Cardiac muscle cell (in vitro differentiated cells and primary cell): ENCODE measurements at regions not wholly inside any gene's neighbourhood (a gene's known extent, or its start where the extent isn't known, plus 50 kb on each side); places are given as distances from the start of the nearest gene placed in this dataset.
"Not testable (repeated sequence)": the region's sequence is repeated elsewhere in the genome, so short reads cannot be mapped to it uniquely, and the experiment has no call there.

Experiments used
- DNase-seq, 2 donors: peaks; one replicate each; pipeline versions ENCODE4 v3.0.0 to v3.0.0-alpha.2; 2010 to 2017; ENCODE audit warnings: low read depth in 1 of 2, low spot score in 1 of 2
- H3K27ac ChIP-seq: fragments of 200-600 bp; sonication (generic); 2 replicates; pipeline ENCODE4 v1.5.1; 2016
- H3K27me3 ChIP-seq: fragments of 200-600 bp; sonication (generic); 2 replicates; pipeline ENCODE4 v1.6.0; 2016; ENCODE audit warnings: control low read depth
- H3K36me3 ChIP-seq: fragments of 200-600 bp; sonication (generic); 2 replicates; pipeline ENCODE4 v1.5.1; 2016; ENCODE audit warnings: control low read depth
- H3K4me1 ChIP-seq: fragments of 200-600 bp; sonication (generic); 2 replicates; pipeline ENCODE4 v1.8.1; 2017; ENCODE audit warnings: low read depth, mild to moderate bottlenecking, mixed run types
- H3K4me3 ChIP-seq: fragments of 200-600 bp; sonication (generic); 2 replicates; pipeline ENCODE4 v1.5.1; 2016; ENCODE audit warnings: mild to moderate bottlenecking
- H3K9me3 ChIP-seq: fragments of 200-600 bp; sonication (generic); 2 replicates; pipeline ENCODE4 v1.5.1; 2017; ENCODE audit warnings: low read depth, mild to moderate bottlenecking, control low read depth
- CTCF ChIP-seq: IDR thresholded peaks from 2 replicates; pipeline ENCODE4 v1.5.1; 2012; ENCODE audit warnings: low read depth, mild to moderate bottlenecking, low read length

DNA sequence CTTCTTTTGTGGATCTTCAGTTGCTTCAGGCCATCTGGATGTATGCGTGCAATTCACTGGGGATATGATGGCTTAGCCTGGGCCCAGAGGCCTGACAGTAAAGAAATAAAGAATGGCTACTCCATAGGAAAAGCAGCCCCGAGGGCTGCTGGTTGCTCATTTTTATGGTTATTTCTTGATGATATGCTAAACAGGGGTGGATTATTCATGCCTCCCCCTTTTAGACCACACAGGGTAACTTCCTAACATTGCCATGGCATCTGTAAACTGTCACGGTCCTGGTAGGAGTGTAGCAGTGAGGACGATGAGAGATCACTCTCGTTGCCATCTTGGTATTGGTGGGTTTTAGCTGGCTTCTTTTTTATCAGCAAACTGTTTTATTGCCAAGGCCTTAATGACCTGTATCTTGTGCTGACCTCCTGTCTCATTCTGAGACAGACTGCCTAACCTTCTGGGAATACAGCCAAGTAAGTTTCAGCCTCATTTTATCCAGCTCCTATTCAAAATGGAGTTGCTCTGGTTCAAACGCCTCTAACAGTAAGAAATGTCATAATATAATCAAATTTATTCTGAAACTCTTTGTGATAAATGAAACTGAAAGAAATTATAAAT lies 60.5 kb downstream of the DSEL start:
- no peak for DNase-seq
- TF ChIP-seq CTCF, result no peak
- no peaks in the 10 kb centered on the region for H3K9me3 ChIP-seq
- no peak overlapping the region for H3K4me3 ChIP-seq
- no peaks in the 10 kb centered on the region for H3K27me3 ChIP-seq
- no peak overlapping the region for H3K27ac ChIP-seq
- H3K4me1 ChIP-seq, result peaks cover 3% of the 10 kb centered on the region
- H3K36me3 ChIP-seq, result no peaks in the 10 kb centered on the region

DNA sequence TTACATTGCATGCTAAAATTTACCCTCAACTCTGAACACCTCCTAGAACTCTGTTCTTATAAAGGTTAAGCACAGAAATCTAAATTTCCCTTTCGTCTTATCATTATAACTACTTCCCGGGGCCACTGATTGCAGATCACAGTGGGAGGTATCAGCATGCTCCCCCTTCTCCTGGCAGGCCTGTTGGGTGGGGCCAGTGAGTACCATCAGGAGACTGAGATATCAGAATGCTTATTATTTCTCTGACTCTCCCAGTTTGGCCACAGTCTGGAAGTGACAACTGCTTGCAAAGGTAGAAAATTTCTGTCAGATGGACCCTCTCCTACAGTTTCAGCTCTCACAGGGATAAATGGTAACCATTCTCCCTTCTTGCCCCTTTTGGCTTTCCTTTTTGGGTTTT lies 62.6 kb downstream of the DSEL start:
- no peak overlapping the region for H3K27ac ChIP-seq
- no peak for DNase-seq
- peaks cover 3% of the 10 kb centered on the region for H3K4me1 ChIP-seq
- H3K4me3 ChIP-seq, result no peak overlapping the region
- no peaks in the 10 kb centered on the region for H3K27me3 ChIP-seq
- H3K36me3 ChIP-seq, result no peaks in the 10 kb centered on the region
- no peaks in the 10 kb centered on the region for H3K9me3 ChIP-seq
- TF ChIP-seq CTCF, result no peak

- TF ChIP-seq CTCF, result no peak
- Histone ChIP-seq H3K27me3 (no peaks in the 10 kb centered on the region), H3K4me1 (peaks cover 3% of the 10 kb centered on the region), H3K36me3 (no peaks in the 10 kb centered on the region), H3K27ac (no peak overlapping the region), H3K9me3 (no peaks in the 10 kb centered on the region), H3K4me3 (no peak overlapping the region)
- no peak for DNase-seq
Observed at GRCh38 chr18:67451960-67452359, 64.6 kb downstream of the DSEL start.

- H3K9me3 ChIP-seq, H3K4me1 ChIP-seq, H3K36me3 ChIP-seq, H3K27me3 ChIP-seq, H3K4me3 ChIP-seq, H3K27ac ChIP-seq, DNase-seq: not testable (repeated sequence)
Observed at GRCh38 chr18:67451101-67451500, 65.4 kb downstream of the DSEL start.

- H3K27ac ChIP-seq, result no peak overlapping the region
- no peak for TF ChIP-seq CTCF
- H3K9me3 ChIP-seq, result no peaks in the 10 kb centered on the region
- H3K27me3 ChIP-seq, result no peaks in the 10 kb centered on the region
- no peaks in the 10 kb centered on the region for H3K36me3 ChIP-seq
- no peak overlapping the region for H3K4me3 ChIP-seq
- H3K4me1 ChIP-seq, result no peaks in the 10 kb centered on the region
- no peak for DNase-seq
Observed at GRCh38 chr18:67433971-67434370, 82.5 kb downstream of the DSEL start.

DNA sequence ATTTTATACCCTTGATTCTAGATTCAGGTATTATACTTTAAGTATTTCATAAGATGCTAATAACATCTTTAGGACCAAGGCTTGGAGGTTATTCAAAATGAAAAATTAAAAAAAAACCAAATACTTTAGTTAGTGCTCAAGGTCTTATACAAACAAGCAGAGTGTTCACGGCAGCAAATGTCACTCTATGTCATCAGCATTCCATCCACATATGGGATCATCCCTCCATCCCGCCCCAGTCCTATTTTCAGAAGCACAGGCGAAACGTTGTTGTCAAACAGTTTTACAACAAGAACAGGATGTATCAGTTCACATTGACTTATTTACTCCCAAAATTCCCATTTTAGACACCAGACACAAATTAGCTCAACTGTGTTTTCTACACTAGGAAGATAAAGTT lies 83.7 kb downstream of the DSEL start:
- Histone ChIP-seq H3K27ac (no peak overlapping the region), H3K27me3 (no peaks in the 10 kb centered on the region), H3K4me1 (no peaks in the 10 kb centered on the region), H3K4me3 (no peak overlapping the region), H3K9me3 (no peaks in the 10 kb centered on the region), H3K36me3 (no peaks in the 10 kb centered on the region)
- DNase-seq, result no peak
- no peak for TF ChIP-seq CTCF
